Activated naive CD4-positive, alpha-beta T cell (primary cell): ENCODE measurements at regions not wholly inside any gene's neighbourhood (a gene's known extent, or its start where the extent isn't known, plus 50 kb on each side); places are given as distances from the start of the nearest gene placed in this dataset.

Experiments
- DNase-seq, 4 experiments: peaks; one replicate each; lab custom pipeline; 2025; lab: John Stamatoyannopoulos, UW

DNA sequence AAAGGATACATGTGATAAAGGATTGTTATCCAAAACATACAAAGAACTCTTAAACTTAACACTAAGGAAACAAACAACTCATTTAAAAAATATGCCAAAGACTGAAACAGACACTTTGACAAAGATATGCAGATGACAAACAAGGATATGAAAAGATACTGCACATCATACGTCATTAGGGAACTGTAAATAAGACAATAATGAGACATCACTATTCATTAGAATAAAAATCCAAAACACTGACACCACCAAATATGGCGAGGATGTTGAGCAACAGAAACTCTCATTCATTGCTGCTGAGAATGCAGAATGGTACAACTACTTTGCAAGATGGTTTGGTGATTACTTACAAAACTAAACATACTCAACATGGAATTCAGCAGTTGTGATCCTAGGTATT lies 156.5 kb upstream of the FOXA2 start:
- no peak for DNase-seq

DNA sequence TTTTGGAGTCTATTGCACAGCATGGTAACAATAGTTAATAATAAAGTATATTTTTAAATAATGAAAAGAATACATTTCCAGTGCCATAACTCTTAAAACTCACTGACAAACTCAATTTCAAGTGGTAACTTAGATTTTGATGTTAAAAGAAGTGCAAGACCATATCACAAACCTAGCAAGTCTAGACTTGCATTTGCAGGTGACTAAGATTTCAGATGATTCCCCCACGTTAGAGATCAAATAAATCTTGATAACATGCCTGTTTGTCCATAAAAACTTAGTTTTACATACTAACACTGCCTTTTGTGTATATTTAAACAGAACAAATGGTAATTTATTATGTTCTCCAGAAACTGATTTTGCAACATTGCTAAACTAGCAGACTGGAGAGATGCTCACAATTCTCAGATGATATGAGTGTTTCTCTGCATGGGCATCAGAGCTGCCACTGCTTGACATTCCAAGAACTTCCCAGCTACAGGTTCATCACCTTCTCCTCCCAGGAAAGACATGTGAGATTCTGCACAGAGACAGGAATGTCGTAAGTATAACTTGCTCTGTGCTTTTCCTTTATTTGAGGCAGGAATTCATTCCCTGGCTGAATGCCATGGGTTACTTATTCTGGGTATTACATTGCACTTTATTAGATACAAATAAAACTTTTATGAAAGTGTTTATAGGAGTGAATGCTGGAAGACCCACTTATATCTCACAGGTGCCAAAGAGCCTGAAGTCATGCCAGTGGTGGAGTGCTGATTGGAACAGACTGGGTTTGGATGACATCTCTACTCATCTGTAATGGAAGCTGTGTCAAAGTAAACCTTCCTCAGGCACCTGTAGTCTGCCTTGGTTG lies 160.2 kb upstream of the FOXA2 start:
- no peak for DNase-seq

DNA sequence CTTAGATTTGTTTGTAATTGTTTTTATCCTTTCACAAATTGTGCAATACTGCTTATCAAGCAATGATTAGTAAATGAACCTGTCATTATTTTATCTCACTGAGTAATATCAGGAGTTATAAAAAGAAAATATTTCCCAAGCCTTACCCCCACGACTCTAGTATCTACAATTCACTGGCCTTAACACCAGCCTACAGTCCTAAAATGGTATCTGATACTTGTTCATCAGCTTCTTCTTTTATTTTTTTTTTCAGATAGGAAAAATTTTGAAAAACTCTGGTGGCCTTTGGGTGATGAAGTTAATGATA lies 160.8 kb upstream of the FOXA2 start:
- no peak for DNase-seq

DNA sequence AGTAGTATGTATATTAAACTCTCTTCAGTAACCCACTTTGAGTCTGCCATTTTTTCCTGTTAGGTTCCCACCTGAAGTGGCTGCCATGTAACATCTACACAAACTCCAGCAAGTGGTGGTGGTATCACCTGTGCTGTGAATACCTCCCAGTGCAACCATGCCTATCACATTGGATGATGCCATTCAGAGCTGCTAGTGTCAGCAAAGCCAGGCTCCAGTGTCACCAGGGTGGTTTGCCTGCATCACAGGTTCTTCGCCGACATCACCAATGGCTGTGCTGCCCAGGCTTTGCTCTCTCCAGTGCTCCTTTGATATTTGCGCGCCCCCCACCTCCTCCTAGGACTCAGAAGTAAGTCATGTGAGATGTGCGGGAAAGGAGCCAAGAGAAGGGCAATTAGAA lies 162.6 kb upstream of the FOXA2 start:
- DNase-seq: no peak

DNA sequence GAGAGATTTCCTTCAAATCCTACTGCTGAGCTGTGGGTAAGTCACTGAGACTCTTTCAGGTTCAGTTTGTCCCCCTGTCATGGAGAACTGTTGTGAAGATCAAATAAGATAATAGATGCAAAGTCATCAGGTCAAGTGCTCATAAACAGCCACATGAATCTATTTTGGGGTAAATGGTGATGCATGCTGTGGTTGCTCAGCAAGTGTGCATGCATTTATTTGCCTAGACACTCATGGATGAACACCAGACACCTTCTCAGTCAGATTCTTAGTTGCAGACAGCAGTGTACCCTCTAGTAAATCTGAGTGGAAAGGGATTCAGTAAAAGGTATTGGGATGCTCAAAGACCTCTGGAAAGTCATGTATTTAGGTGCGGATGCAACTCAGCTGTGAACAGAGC lies 168.0 kb upstream of the FOXA2 start:
- DNase-seq: no peak

DNA sequence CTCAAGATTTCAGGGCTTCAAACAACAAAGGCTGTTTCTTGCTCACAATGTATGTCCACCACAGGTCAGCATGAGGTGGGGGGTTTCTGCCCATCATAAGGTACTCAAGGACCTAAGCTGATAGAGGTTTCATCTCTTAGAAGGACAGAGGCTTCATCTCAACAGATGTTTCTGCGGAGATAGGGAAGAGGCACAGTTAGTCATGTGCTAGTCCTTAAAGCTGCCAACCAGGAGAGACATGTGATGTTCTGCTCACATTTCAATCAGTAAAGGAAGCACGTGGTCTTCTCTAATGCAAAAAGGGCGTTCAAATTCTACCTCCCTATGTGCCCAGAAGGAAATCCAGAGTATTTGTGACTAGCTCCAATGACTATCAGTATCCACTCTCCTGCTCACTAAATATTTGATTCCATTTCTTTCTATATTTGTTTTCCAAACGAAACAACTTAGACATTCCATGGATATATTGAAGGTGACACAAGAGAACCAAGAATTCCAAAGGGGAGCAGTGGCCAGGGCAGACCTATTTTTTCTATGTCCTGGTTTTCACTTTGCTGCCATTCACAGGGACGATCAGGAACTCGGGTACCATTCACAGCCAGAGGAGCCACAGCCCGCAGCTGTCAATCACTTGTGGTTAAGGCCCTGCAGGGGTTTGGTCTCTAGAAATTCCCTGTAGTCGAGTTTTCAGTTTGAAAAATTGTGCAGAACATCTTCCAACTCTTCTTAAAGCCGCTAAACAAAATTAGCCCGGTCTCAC lies 173.2 kb upstream of the FOXA2 start:
- DNase-seq: no peak

DNA sequence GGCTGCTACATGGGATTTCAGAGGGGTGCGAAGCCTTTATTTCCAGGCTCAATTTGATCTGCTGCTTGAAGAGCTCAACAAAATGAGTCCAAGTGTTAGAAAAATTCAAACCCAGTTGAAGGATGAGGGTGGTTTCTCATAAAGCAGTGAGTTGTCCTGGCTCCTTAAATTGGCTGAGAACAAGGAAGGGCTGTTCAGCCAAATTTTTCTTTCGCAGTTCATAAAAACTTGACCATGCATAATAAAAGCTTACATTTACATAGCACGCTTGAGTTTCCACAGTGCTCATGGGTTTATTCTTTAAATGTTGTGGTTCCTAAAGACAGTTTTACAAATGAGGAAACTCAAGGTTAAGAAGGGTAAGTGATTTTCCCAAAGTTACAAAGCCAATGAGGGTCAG lies 174.4 kb upstream of the FOXA2 start:
- DNase-seq: no peak

DNA sequence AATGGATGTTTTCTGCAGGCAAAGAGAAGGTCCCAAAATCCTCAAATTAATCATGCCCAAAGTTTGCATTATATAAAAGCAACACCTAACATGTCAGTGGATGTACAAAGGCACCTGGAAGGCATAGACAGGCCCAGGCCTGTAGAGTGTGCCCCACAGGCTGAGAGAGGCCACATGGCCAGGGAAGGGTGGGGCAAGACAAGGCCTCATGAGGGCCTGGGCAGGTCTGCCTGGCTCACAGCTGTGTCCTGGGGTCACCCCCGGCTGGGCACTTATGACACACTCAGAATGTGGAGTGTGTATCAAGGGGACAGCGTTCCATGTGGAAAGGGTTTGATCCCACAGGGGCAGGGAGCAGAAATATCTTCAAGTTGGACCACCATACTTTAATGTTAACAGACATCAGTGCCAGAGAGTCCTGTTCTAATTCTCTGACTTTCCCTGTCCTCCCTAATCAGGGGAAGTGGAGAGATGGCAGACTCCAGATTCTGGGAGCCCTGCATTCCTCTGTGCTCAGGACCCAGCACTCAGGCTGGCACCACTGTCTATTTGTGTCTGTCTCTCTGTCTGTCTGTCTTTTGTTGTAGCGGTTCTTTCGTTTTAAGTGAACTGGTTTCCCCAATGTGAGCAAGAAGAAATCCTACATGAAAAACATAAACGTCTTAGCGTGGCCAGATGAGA lies 178.3 kb upstream of the FOXA2 start:
- no peak for DNase-seq

DNA sequence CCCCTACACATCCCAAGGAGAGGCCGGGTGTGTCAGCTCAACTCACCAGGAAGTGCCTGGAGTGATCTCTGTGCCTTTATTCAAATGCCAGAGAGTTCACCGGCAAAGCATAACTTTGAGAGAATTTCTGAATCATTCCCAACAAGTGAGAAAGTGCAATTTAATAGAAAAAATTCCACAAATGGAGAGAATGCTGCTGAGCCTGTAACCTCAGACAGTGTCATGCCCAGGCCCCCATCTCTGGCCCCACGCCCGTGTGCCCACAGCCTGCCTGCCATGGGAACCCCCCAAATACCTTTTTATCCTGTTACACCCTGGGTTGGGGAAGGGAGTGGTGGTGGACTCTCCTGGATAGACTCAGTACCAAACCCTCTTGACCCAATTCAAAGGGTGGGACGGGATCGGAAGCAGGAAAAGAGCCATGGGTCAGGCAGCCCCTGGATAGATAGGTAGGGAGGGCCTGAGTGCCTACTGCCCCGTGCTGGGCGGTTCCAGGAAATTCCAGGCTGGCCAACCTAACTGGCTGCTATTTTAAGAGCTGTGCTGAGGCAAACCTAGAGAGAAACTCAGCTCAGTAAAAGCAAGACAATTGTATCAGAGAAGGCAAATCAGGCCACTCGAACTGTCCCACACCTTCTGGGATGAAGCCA lies 179.0 kb upstream of the FOXA2 start:
- no peak for DNase-seq

DNA sequence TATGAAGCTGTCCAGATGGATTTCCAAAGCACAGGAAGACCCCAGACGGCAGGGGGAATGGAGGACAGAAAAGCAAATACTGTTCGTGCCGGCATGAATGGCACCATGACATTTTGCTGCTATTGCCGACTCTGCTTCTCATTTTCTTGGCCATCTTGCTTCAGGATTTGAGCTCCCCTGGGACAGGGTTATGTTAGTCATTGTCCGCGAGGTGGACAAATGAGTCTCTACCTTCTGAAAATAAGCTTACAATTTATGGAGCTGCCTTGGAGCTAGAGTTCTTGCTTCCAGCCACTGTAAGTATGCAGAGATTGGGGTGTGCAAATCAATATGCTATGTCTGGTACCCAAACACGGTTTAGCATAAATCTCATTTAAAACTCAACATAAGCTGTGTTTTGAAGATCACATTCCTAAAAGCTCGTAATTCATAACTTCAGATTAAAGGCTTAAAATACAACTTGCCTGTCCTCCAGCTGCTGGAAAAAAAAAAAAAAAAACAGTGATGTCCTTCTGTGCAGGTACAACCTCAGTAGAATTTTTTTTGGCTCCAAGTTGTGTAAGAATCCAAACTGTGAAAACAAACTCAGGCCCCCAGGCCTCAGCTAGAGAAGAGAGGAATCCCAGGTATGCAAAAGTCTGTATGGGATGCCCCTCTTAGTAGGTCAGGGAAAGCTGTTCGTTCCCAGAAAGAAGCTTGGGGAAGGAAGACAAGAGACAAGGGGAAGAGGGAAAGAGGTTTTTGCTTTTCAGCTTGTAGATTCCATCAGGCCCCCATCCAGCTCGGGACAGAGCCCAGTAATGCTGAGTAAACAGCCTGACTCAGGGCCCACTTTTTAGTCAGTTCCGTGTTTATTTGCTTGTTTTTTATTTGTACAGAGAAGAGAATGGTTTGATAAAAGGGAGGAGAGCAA lies 184.2 kb upstream of the FOXA2 start:
- no peak for DNase-seq

DNA sequence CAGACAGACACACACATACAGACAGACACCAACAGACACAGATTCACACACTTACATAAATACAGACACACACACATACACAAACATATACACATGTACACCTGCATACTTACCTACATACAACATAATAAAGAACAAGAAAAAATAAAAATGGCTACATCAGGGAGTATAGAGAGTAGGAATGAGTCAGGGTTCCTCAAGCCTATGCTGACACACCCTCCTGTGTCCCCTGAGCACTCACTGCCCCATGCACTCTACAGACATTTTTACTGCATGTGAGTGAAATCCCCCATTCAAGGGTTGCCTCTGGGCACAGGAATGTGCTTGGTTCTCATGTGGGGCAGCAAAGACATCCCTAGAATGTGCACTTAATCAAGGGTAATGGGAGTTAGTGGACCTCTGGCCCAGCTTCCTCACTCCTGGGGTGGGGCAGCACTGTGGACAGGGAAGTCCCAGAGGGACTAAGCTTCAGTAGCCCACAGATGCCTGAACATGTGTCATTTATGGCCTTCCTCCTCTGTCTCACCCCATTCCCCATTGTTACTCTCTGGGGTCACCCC lies 185.9 kb upstream of the FOXA2 start:
- no peak for DNase-seq

DNA sequence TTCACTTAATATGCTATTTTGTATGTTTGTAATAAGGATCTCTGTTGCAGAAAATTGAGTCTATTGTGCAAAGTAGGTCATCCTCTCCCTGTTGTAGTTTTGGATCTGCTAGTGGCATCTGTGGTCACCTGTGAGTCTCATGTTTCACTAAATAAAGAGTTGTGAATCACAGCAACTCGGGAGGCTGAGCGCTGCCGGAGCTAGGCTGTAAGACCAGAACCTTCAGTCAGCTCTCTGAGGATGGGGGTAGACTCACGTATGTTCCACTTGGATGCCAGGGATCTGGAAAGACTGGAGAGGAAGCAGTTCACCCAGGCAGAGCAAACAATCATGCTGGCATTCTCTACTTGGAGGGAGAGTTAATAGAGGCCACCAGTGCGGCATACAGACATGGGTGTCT lies 187.3 kb upstream of the FOXA2 start:
- DNase-seq: no peak

DNA sequence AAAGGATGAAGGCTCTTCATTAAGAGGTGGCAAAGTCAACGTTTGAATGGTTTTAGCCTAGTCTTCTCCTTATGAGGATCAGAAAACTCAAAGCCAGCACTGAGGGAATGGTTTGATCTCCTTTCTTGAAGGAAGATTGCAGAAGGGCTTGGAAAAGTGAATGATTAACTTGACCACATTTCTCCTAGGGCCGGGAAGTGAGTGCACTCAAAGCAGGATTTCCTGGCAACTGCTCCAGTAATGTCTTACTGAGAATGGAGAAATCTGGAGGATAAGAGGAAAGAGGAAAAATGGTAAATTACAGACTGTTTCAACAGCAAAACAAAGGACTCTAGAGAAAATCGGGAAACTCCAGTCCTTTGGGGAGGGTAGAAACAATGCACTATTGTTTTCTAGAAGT lies 189.0 kb upstream of the FOXA2 start:
- DNase-seq: no peak

DNA sequence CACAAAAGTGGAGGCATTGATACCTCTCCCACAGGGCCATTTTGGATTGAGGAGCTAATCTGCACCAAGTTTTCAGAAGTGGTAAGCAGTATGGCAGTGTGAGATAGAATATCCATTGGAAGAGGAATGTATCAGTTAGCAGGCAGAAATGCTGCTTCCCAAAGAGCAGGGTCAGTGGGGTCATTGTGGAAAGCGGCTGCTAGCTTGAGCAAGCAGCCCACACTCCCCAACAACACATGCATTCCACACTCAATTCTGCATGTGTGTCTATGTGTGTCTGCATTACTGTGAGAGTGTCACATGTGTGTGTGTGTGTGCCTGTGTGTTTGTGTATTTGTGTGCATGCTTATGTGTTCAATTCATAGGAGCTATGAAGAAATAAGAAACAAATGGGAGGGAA lies 190.9 kb upstream of the FOXA2 start:
- no peak for DNase-seq

DNA sequence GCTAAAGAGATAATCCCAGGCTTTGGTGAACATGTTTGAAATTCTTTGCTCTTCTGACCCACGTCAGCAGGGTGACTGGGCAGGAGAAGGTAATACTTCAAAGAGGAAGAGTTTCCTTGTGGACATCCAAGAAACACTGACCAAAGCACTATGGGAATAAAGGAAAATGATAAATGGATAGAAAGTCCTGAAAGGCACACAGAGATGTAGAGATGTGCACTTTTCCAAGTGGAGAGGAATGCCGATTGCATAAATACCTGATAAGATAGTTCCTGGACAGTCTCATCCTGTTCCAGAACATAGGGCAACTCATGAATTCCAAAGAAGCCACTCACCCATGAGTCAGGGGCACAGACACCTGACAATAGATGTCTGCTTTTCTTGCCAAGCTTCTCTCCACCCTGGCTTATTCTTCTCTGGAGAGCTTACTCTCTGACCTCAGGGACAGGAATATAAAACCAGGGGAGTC lies 191.3 kb upstream of the FOXA2 start:
- no peak for DNase-seq

DNA sequence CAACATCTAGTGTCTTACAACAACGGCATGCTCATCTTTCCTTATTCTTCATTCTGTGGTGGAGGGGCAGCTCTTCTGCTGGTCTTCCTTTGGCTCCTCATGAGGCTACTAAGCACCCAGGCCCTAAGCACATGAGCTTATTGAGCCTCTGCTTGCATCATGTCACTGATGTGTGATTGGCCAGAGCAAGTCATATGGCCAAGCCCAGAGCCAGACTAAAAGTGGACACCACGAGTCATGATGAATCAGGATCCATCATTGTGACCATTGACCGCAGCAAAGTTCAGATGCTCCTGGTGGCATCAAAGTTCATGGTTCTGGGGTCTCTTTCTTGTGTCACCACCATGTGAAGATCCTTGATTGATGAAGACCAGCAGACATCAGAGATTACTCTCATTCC lies 192.0 kb upstream of the FOXA2 start:
- DNase-seq: no peak

DNA sequence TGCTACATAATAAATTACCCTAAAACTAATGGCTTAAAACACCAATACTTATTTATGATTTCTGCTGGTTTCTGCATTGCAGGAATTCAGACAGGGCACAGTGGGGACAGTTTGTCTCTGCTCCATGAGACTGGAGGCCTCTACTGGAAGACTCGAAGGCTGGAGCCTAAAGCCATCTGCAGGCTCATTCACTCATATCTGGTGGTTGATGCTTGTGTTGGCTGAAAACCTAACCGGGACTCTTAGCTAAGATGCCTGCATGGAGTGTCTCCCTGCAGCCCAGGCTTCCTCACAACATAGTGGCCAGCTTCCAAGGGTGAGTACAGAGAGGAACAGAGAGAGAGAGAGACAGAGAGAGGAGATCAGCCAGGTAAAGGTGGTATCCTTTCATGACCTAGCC lies 195.5 kb upstream of the FOXA2 start:
- no peak for DNase-seq

DNA sequence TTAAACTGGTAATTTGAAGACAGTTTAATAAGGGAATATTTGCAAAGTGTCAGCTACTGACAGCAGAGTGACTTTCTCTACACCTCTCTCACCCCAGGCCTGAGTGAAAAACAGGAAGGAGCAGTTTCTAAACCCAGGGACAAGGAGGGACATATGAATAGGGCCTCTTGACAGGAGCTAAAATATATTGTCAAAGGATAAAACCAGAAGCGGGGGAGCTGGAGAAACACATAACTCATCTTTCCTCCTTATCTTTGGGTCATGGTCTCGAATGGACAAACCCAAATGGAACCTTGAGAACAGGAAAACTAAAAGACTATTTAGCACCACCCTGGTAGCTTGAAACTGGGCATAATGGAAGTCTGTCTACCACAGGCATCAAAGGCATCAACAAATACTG lies 197.5 kb upstream of the FOXA2 start:
- no peak for DNase-seq

DNA sequence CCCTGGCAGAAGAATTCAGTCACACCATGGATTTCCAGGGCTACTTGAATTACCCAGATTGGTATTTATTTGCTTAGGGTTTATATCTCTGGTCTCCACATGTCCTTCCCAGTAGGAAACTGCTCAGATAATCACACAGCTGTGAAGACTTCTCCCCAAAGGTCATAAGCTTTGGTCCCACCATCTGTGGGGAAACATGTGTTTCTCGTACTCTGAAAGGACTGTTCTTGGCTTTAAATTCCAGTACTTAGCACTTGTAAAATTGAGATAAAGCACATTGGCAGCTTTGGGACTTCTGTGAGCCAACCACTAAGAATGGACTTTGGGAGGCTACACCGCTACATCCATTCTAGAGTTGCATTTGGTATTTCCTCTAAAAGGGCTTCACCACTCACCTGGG lies 205.3 kb upstream of the FOXA2 start:
- DNase-seq: no peak

DNA sequence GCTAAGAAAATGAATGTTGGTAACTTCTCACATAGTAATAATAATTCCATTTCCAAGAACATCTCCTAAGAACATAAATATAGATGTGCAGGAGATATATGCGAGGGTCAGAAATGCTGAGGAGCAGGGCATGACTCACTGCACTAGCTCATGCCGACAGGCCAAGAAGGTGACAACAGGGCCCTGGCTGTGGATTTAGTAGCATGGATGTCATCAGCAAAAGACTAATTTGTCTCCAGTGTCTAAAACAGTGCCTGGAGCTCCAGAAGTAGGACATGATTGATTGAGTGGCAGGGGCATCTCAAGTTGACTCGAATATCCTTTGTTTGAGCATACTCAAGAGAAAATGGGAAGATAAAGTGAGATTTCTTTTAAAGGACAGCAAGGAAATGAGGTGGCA lies 207.0 kb upstream of the FOXA2 start:
- DNase-seq: no peak

DNA sequence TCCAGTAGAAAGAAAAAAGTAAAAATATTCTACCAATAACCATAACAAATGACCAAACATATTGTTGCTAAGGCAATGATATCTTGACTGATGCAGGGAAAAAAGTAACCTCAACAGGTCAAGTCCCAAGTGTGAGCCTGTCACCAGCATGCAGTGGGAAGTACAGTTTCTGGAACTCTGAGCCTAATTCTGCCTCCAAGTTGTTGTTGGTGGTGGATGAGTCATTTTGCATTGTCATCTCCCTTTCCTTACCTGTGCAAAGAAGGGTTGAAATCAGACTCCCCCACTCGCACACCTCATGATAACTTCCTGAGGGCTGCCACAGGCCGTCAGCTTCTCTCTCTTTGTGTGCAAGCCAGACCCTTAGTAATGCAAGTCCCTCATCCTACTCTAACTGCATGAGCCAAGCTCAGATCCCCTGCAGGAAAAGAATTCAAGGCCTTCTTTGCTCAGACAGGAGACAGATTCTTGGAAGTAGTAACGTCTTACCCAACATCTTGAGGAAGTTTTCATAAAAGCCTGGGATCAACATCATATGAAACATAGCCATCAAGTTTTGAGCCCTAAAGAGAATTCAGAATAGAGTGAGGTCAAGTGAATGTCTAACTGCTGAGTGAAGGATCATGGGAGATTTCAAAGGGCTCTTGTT lies 207.6 kb upstream of the FOXA2 start:
- no peak for DNase-seq
